ENCODE measurements at regions not wholly inside any gene's neighbourhood (a gene's known extent, or its start where the extent isn't known, plus 50 kb on each side); places are given as distances from the start of the nearest gene placed in this dataset.

- no peak for TF ChIP-seq NFIC (IDR thresholded peaks at IDR 0.05)
- TF ChIP-seq EP300 (IDR thresholded peaks at IDR 0.05; ENCODE audit: borderline replicate concordance), result no peak
- TF ChIP-seq YY1 (IDR thresholded peaks at IDR 0.05; ENCODE audit: low read depth), result no peak
- no peak for TF ChIP-seq TEAD4 (IDR thresholded peaks at IDR 0.05)
- TF ChIP-seq TAF1 (IDR thresholded peaks at IDR 0.05; ENCODE audit: low read depth), result no peak
- TF ChIP-seq RAD21 (IDR thresholded peaks at IDR 0.05; ENCODE audit: low read depth), result no peak
- TF ChIP-seq USF1 (IDR thresholded peaks at IDR 0.05), result no peak
- no peak for TF ChIP-seq EGR1 (IDR thresholded peaks at IDR 0.05)
- no peak for TF ChIP-seq REST (IDR thresholded peaks at IDR 0.05; ENCODE audit: low read depth)
- TF ChIP-seq MAX (IDR thresholded peaks at IDR 0.05), result no peak
- TF ChIP-seq CEBPB (IDR thresholded peaks at IDR 0.05), result no peak
These were observed 182.5 kb upstream of the AKR1E2 start for GRCh38 chr10:4643471-4643870.

All from Ishikawa (cell line).